ENCODE measurements at regions not wholly inside any gene's neighbourhood (a gene's known extent, or its start where the extent isn't known, plus 50 kb on each side); places are given as distances from the start of the nearest gene placed in this dataset.

GRCh38 chr12:75724928-75725312 lies 213.5 kb upstream of the KRR1 start:
- peak; percentile 80 for DNase-seq (ENCODE audit: low spot score)

GRCh38 chr12:75724307-75724927 lies 213.0 kb upstream of the KRR1 start:
- no peak for DNase-seq (ENCODE audit: low spot score)

- peak; percentile 87 for DNase-seq (ENCODE audit: low spot score)
Measured at GRCh38 chr12:75722714-75723200, 211.3 kb upstream of the KRR1 start.

- DNase-seq (ENCODE audit: low spot score), result no peak
Measured at GRCh38 chr12:75721796-75722195, 210.4 kb upstream of the KRR1 start.

GRCh38 chr12:75720812-75721641 lies 209.6 kb upstream of the KRR1 start:
- DNase-seq (ENCODE audit: low spot score), result no peak

- DNase-seq (ENCODE audit: low spot score), result no peak
Measured at GRCh38 chr12:75717902-75718301, 206.5 kb upstream of the KRR1 start.

GRCh38 chr12:75716291-75717025 lies 205.0 kb upstream of the KRR1 start:
- DNase-seq (ENCODE audit: low spot score), result no peak

GRCh38 chr12:75715682-75716081 lies 204.3 kb upstream of the KRR1 start:
- no peak for DNase-seq (ENCODE audit: low spot score)

- no peak for DNase-seq (ENCODE audit: low spot score)
Measured at GRCh38 chr12:75715323-75715644, 203.9 kb upstream of the KRR1 start.

GRCh38 chr12:75714462-75715322 lies 203.3 kb upstream of the KRR1 start:
- DNase-seq (ENCODE audit: low spot score), result no peak

- DNase-seq (ENCODE audit: low spot score), result no peak
Measured at GRCh38 chr12:75713434-75713833, 202.0 kb upstream of the KRR1 start.

GRCh38 chr12:75712223-75712622 lies 200.8 kb upstream of the KRR1 start:
- DNase-seq (ENCODE audit: low spot score), result peak; percentile 78

- DNase-seq (ENCODE audit: low spot score), result no peak
Measured at GRCh38 chr12:75711271-75711670, 199.9 kb upstream of the KRR1 start.

- no peak for DNase-seq (ENCODE audit: low spot score)
Measured at GRCh38 chr12:75710361-75711069, 199.1 kb upstream of the KRR1 start.

- DNase-seq (ENCODE audit: low spot score), result no peak
Measured at GRCh38 chr12:75709503-75709902, 198.1 kb upstream of the KRR1 start.

GRCh38 chr12:75708802-75709201 lies 197.4 kb upstream of the KRR1 start:
- no peak for DNase-seq (ENCODE audit: low spot score)

- no peak for DNase-seq (ENCODE audit: low spot score)
Measured at GRCh38 chr12:75707983-75708382, 196.6 kb upstream of the KRR1 start.

GRCh38 chr12:75706786-75707605 lies 195.6 kb upstream of the KRR1 start:
- peak; percentile 56 for DNase-seq (ENCODE audit: low spot score)

GRCh38 chr12:75705749-75706711 lies 194.6 kb upstream of the KRR1 start:
- DNase-seq (ENCODE audit: low spot score), result peak; percentile 74

All from kidney tubule cell (primary cell).